AG09319 (cell line): ENCODE measurements at regions not wholly inside any gene's neighbourhood (a gene's known extent, or its start where the extent isn't known, plus 50 kb on each side); places are given as distances from the start of the nearest gene placed in this dataset.

Experiments
- DNase-seq: peaks from one replicate; pipeline ENCODE4 v3.0.0-alpha.2; 2010; ENCODE audit warnings: low read depth; ENCODE audit errors: extremely low read depth
- TF ChIP-seq, protein P1 (sequence below): IDR thresholded peaks from 2 replicates; pipeline ENCODE4 v1.5.1; 2011; ENCODE audit warnings: low read depth, mild to moderate bottlenecking, inconsistent platforms, low read length, moderate library complexity

- TF ChIP-seq, protein P1, sequence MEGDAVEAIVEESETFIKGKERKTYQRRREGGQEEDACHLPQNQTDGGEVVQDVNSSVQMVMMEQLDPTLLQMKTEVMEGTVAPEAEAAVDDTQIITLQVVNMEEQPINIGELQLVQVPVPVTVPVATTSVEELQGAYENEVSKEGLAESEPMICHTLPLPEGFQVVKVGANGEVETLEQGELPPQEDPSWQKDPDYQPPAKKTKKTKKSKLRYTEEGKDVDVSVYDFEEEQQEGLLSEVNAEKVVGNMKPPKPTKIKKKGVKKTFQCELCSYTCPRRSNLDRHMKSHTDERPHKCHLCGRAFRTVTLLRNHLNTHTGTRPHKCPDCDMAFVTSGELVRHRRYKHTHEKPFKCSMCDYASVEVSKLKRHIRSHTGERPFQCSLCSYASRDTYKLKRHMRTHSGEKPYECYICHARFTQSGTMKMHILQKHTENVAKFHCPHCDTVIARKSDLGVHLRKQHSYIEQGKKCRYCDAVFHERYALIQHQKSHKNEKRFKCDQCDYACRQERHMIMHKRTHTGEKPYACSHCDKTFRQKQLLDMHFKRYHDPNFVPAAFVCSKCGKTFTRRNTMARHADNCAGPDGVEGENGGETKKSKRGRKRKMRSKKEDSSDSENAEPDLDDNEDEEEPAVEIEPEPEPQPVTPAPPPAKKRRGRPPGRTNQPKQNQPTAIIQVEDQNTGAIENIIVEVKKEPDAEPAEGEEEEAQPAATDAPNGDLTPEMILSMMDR = no peak
- no peak for DNase-seq
Measured at GRCh38 chr17:13807103-13807502, 205.4 kb upstream of the HS3ST3A1 start.

GRCh38 chr17:13812350-13812749 lies 210.6 kb upstream of the HS3ST3A1 start:
- TF ChIP-seq, protein P1 = no peak
- DNase-seq = no peak

DNA sequence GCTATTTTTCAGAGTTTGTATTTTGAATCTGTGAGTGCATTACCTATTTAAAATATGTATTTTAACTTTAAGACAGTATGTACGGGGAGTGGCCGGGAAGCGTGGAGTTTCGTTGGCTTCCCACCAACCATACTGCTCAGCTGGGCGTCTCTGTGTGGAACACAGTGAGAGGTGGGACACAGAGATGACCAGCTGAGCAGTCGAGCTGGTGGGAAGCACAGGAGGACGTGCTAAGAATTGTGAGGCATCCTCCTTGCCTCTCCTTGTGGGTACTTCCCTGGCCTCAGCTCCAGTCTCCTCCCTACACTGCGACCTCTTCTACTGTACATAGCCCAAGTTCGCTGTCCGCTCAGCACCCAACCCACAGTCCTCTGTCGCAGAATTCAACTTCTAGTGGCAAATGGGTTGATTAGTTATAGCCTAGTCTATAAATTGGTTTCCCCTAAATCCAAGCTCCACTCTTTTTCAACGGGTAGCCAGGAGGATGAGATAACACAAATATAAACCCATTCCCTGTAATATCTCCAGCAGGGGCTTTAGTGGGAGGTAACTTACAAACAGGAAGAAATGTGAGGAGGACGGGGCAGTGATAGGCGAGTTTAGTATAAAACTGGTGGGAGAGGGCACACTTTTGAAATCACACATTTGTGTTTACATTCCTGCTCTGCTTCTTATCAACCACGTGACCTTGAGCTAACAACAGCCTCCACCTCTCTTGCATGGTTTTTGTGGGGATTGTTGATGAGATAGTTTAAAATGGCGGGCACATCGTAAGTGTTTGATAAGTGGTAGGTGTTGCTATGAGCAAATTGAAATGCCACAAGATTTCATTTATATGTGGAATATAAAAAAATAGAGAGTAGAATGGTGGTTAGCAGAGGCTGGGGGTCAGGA lies 211.9 kb upstream of the HS3ST3A1 start:
- no peak for DNase-seq

GRCh38 chr17:13822700-13823099 lies 221.0 kb upstream of the HS3ST3A1 start:
- TF ChIP-seq, protein P1 = no peak
- no peak for DNase-seq

More for the DNA sequence above, 211.9 kb upstream of the HS3ST3A1 start:
- TF ChIP-seq, protein P1 = no peak

DNA sequence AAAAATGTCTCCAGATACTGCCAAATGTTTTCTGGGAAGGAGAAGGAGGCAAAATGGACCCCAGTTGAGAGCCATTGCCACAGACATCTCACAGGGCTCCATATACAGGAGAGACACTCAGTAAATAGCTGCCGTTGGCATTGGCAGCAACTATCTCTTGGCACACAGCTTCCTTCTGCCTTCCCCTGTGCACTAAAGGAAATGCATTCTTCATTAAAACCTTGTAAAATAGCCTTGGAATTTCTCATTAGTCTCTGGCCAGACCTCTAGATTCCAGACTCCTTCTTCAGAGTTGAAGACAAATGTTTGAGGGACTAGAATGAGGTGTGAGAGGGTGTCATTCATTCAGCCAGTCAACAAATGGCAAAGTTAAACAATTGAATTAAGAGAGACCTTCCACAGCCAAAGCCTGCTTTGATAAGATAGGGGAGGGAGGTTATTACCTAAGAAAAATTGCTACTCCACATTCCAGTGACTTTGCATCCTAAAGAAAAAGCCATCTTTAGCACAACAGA lies 223.9 kb upstream of the HS3ST3A1 start:
- TF ChIP-seq, protein P1 = no peak
- DNase-seq = no peak

- TF ChIP-seq, protein P1 = no peak
Measured at GRCh38 chr17:13827118-13827517, 225.4 kb upstream of the HS3ST3A1 start.

GRCh38 chr17:13833921-13834320 lies 232.2 kb upstream of the HS3ST3A1 start:
- TF ChIP-seq, protein P1 = no peak
- DNase-seq = no peak

More at GRCh38 chr17:13827118-13827517, 225.4 kb upstream of the HS3ST3A1 start:
- DNase-seq = no peak
